Stimulated activated CD4-positive, alpha-beta T cell treated with anti-CD3 and anti-CD28 coated beads, Interleukin-1b, Interleukin-23, amount 100 ng/mL, for 24 hours (primary cell): ENCODE measurements at regions not wholly inside any gene's neighbourhood (a gene's known extent, or its start where the extent isn't known, plus 50 kb on each side); places are given as distances from the start of the nearest gene placed in this dataset.
"Not testable (repeated sequence)": the region's sequence is repeated elsewhere in the genome, so short reads cannot be mapped to it uniquely, and the experiment has no call there.

ENCODE experiments used
- DNase-seq, 4 experiments: peaks; one replicate each; pipeline ENCODE4 v3.0.0-alpha.2; 2020; ENCODE audit warnings: low read depth in 4 of 4, low spot score in 1 of 4

DNA sequence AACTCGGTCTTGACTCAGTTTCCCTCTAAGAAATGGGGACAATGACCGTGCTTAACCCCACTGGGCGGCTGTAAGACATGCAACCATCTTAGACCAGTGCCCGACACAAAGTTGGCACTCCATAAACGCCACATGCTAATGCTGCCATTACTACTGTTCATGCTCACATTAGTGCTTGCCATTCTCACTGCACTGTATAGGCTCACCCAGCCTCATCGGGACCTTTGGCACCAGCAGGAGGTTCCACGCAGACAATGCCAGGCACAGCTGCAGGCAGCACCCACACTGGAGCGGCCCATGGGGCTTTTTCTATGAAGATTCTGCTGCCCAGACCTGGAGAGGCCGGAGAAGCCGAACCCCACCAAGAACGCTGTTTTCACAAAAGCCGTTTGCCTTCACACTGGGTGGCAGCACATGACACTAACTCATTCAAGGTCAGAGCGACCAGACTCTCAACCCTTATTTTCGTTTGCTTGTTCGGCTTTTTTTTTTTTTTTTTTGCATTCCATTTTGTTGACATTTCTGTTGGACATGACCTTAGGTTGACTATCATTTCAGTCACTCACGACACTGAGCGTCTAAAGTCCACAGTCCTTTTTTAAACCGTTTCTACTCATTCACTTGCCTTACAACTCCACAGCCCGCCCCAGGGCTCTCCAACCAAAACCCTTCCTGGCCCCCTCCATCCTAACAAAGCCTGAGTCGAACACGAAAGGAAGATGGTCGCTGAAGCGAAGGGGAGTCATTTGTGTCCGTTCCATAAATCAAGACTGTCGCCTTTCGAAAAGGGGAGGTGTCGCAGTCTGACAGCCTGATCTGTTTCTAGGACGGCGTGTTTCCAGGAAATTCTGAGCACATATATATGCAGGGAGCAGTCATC, 124.4 kb upstream of the RNF32 start:
- no peak for DNase-seq

DNA sequence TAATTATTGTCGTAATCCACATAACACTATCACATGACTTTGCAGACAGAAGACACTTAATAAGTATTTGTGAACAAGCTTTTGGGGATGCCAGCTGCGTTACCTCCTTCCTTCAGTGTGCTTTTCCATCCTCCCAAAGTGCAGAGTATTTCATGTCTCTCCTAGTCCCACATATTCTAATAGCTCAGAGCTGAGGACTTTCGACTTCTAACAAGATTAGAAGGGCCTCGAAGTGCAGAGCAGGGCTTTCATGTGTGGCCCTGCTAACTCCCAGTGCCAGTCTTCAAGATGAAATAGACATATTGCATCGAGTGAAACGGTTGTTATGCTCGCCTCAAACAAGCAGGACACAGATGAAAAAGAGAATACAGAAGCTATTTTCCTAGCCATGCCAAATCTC, 125.7 kb upstream of the RNF32 start:
- DNase-seq = no peak

DNA sequence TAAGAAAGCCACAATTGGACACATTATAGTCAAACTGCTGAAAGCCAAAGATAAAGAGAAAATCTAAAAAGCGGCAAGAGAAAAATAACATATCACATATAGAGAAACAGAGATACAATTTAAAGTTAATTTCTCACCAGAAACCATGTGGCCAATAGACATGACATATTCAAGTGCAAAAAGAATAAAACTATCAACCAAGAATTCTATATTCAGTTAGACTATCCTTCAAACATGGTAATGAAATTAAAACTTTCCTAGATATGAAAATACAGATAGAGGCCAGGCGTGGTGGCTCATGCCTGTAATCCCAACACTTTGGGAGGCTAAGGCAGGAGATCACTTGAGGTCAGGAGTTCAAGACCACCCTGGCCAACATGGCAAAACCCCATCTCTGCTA, 129.1 kb upstream of the RNF32 start:
- DNase-seq = no peak

DNA sequence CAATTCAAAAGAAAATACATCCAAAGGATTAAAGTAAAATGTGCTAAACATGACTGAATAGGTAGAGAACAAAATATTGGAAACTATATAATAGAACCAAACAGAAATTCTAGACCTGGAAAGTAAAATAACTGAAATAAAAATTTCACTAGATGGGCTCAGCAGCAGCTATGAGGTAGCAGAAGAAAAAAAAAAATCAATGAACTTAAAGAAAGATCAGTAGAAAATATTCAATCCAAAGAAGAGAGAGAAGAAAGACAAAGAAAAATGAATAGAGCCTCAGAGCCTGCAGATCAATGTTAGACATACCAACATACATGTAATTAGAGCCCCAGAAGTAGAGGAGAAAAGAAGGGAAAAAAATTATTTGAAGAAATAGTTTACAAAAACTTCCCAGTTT, 129.6 kb upstream of the RNF32 start:
- DNase-seq = no peak

DNA sequence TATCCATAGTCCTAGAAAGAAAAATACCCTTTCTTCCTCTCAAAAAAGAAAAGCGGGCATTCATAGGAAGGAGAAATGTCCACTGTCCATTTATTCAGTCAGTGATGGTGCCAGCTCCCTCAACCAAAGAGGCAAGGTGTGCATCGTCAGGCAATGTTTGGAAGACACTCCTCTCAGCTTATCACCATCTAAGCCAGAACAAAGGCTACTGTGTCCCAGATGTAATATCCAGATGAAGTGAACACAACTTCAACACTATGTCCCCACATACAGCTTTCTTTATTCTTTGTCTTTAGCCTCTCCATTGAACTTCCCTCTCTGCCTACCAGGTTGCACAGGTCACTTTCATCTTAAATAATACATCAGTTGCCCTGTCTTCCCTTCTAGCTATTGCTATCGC, 131.4 kb upstream of the RNF32 start:
- DNase-seq = no peak

DNA sequence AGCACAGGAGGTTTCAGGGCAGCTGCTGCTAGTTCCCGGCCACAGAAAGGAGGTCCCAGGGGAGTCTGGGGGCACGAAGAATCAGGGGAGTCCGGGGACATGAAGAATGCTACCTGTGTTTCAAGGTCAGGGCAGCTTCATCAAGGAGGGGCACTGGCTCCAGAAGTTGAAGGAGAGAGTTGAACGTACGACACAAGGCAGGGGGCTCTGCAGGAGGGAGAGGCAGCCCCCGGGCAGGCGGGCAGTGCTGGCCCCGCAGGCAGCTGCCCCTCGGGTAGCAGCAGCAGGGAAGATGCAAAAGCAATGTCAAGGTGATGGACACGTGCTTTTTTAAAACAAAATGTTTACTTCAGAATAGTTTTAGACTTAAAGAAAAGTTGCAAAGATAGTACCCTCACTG, 134.7 kb upstream of the RNF32 start:
- no peak for DNase-seq

DNA sequence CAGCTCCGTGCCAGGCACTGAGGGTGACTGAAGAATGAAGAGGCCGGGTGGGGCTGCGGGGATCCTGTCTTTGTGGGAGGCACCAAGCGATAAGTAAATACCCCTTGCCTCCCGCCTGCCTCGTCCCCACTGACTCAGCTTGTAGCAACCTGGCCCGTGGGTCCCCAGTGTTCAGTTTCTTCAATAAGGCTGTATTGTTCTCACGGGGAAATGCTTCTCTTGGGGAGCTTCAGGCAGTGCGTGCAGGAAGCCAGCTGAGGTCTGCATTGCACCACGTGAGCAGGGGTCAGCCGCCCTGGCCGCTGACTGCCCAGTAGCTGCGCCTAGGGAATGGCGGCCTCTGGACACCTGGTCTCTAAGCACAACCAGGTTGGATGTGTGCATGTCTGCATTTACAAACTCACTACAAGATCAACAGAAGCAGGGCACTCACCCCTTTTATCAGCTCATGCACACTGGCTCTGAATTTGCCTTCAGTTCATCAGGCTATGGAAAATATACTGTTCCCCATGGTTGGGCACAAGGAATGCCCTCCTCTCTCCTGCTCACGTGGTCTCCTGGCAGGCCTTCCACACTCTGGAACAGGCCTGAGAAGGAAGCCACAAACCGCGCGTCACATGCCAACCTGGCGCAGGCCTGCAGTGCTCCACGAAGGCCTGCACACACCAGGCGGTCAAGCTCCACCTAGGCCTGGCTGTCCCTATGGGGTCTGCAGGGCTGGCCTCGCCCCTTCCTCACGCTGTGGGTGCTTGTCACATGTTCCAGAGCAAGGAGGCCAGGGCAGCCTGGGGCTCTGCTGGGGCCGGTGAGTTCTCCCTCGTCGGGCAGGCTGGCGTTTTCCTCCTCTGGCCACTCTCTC, 135.7 kb upstream of the RNF32 start:
- no peak for DNase-seq

DNA sequence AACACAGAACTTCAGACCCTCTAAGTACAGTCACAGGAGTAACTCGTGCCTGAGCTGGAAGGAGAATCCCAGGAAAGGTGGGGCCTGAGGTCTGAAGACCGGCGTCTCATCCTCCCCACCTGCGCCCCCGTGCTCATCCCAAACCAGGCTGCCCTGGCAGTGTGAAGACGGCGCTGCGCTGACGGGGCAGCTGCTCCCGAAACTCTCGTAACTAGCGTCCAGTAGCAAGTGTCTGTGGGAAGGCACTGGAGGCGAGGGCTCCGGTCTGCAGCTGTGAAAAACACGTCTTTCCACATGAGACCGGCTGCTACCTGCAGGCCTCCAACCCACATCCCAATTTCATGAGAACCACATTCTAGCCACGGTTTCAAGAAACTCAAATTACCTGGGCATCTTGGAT, 136.6 kb upstream of the RNF32 start:
- no peak for DNase-seq

DNA sequence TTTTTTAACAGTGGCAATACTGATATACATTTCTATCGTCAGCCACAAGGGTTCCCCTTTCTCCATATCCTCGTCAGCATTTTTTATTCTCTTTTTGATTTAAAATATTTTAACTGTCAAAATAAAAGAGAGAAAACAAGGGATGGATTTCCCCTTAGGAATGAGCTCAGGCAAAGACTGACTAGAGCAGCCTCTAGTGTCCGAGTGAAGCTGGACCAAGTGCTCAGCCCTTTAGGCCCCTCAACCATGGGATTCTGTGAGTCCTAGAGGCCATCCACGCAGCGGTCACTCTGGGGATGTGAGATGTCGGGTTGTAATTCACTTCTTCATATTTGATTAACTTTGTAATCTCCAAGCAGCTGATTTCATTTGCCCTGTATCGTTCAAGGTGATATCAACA, 137.4 kb upstream of the RNF32 start:
- no peak for DNase-seq

DNA sequence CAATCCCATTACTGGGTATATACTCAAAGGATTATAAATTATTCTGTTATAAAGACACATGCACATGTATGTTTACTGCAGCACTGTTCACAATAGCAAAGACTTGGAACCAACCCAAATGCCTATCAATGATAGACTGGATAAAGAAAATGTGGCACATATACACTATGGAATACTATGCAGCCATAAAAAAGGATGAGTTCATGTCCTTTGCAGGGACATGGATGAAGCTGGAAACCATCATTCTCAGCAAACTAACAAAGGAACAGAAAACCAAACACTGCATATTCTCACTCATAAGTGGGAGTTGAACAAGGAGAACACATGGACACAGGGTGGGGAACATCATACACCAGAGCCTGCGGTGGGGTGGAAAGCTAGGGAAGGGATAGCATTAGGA, 138.8 kb upstream of the RNF32 start:
- not testable (repeated sequence) for DNase-seq

DNA sequence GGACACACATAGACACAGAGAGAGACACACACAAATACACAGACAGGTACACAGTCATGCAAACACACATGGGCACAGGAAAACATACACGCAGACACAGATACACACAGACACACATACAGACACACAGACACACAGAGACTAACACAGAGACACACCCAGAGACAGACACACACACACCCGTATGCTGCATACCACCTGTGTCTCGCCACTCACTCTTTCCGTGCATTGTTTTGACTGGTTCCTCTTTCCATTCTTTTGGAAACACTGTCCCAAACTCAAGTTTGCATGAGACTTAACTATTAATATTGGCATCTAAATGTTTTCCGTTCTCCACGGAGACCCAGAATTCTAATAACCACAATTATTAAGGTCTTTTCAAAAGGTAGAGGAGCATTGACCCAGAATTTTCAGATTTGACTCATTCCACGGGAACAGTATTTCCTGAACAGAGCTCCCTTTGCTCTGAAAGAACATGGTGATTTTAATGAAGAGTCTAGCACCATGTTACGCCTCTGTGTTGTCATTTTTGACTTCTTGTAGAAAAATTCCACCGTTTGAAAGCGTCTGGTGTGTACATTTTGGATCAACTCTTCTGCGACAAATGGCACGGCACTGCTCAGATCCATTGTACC, 141.2 kb upstream of the RNF32 start:
- DNase-seq = no peak

DNA sequence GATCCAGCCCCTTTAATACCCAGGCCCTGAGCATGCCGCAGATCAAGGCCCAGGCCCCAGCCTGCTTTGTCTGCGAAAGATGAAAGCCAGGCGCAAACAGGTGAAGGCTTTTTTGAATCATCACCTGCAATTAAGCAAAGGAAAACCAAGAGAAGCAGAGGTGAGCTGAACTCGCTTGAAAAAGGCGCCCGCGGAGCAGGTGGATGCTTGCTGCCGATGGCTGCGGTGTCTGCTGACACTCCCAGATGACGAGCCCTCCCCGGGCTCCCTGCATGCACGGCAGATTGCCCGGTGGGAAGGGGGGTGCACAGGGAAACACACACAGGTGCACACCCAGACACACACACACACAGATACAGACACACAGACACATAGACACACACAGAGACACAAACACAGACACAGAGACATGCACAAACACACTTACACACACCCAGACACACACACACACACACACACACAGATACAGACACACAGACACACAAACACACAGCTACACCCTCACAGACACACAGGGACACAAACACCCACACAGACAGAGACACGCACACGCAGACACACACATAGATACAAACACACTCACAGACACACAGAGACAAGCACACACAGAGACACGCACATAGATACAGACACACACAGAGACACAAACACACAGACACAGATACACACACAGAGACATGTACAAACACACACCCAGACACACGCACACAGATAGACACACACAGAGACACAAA, 142.6 kb upstream of the RNF32 start:
- no peak for DNase-seq

DNA sequence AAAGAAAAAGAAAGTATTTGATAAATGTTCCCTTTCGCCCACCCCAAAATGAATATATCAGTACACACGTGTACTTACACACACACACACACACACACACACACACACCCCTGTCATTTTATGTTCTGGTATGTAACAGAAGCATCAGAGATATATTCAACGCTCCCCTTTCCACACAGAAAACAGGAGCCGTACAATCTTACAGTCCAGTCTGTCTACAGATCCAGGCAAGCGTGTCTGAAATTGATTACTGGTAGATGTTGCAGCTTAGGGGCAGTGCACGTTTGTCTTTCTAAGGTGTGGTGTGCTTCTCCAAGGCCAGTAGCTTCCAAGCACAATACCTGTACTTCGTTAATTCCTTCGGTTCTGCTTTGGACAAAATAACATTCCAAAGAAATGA, 143.7 kb upstream of the RNF32 start:
- no peak for DNase-seq

DNA sequence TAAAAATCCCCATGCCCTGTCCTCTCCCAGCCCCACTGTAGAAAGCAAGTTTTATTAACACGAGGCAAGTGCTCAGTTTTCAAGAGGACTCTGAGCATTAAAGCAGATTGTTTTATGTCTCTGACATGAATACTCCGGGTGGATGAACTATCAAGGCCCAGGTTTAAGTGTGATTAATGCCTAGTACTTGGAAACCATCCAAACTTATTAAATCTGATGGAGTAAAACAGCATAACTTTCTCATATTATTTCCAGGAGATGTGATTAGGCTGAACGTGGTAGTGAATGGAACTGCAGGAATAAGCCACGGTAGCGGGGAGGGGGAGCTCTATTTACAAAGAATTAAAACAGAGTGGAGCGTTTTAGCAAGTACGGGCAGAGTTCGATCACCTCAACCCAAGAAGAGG, 144.2 kb upstream of the RNF32 start:
- DNase-seq = no peak

DNA sequence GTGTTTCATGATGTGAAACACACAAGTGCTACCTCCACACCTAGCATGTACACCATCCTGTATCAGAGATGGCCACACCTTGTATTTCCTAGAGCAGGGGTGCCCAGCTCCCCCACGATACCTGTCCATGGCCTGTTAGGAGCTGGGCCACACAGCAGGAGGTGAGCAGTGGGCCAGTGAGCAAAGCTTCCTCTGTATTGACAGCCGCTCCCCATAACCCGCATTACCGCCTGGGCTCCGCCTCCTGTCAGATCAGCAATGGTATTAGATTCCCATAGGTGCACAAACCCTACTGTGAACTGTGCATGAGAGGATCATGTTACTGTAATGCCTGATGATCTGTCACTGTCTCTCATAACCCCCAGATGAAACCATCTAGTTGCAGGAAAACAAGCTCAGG, 145.6 kb upstream of the RNF32 start:
- no peak for DNase-seq

DNA sequence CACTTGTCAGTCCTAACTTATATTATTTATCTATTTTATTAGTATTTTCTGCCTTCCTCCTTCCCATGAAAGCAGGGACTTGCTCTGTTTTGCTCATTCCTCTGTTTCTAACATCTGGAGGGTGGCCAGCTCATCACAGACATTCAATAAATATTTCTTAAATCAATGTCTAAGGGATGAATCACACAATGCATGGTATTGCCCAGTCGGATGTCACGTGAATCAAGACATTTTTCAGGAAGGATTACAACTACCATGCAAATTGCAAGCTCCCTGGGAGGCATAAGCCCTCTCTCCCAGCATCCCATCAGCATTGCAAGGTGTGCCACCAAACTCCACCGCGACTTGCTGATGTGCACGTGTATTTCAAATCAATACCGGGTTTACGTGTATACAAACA, 146.6 kb upstream of the RNF32 start:
- DNase-seq = no peak

DNA sequence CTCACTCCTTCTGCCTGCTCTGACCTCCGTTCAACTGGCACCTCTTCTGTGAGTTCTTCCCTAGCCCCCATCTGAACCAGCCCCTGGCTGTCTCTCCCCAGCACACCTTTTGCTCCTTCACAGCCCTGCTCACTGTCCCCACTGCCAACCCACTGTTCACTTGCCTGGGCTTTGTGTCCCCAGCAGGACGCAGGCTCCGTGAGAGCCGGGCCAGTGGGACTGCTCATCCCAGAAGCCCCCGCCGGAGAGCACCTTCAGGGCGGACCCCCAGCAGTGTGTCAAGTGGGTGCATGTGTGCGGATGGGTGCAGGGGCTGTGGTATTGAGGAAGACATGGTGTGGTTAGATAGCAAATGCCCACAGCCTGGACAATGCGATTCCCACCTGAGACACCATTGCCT, 148.4 kb upstream of the RNF32 start:
- no peak for DNase-seq

DNA sequence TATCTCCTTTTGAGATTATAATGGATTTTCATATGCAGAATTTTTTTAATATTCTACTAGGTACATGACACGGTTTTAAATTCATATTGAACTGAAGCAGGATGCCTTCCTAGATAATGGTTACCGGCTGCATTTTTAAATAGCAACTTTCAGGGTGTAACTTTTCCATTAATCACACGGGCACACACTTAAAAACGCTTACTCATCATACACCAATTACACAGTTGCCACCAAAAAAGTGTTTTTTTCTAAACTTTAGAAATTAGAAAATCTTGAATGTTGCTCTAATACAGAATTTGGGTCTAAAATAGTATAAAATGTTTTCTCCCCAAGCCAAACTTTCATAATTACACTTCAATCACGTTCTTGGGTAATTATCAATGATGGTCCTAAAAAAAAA, 149.1 kb upstream of the RNF32 start:
- DNase-seq = no peak

DNA sequence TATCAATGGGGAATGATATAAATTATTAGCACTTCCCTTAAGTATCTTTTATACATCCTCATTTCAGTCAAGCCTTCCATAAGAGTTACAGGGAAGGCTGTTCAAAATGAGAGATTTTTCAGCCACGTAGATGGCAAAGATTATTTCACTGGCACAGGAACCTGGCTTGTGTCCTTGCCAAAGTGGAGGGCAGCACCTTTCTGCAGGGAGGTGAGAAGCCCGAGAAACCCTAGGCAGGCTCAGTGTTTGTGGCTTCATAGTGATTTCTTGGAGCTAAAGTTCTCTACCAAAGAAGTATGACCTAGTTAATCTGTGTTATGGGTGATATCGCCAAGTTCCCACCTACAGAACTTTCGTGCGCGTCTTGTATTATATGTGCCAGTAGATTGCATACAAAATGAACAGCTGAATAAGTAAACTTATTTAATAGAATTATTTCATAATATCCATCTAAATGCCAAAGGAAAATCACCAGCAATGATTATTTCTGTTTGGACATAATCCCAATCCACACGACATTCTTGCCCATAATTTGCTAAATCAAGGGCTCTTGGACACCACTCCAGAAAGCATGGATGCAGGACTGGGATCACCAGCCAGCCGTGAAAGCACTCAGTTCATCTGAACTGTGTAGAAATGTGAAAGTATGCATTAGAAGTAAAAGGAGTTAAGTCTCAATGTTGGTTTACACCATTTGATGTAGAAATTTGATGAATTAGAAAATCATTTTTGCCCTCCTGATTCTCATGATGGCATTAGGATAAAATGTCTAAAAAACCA, 150.4 kb upstream of the RNF32 start:
- DNase-seq = no peak

DNA sequence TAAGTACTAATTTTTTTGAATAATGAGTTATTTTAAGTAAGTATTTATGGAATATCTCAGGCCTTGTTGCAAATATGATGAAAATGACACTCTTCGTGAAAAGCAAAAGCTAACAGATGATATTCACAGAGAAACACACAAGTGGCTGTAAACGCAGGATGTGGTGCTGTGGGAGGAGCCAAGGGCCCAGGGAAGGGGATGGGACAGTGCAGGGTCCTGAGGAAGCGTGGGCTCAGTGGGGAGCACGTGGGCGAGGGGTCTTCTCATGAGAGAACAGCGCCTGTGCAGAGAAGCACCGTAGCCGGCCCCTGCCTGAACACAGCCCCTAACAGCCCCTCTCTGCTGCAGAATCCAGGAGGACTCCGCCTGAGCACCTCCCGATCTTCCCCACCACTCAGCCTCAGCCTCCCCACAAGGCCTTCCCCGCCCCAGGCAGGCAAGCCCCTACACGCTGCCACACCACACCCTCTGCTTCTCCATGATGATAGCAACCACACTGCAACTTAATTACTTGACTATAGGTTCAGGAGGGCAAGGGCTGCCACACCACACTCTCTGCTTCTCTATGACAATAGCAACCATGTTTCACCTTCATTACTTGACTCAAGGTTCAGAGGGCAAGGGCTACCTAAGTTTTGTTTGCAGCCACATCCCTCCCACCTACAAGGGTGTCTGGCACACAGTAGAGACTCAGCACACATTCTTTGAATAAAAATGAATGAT, 152.6 kb upstream of the RNF32 start:
- DNase-seq = no peak
